ENCODE measurements at regions not wholly inside any gene's neighbourhood (a gene's known extent, or its start where the extent isn't known, plus 50 kb on each side); places are given as distances from the start of the nearest gene placed in this dataset.

DNA sequence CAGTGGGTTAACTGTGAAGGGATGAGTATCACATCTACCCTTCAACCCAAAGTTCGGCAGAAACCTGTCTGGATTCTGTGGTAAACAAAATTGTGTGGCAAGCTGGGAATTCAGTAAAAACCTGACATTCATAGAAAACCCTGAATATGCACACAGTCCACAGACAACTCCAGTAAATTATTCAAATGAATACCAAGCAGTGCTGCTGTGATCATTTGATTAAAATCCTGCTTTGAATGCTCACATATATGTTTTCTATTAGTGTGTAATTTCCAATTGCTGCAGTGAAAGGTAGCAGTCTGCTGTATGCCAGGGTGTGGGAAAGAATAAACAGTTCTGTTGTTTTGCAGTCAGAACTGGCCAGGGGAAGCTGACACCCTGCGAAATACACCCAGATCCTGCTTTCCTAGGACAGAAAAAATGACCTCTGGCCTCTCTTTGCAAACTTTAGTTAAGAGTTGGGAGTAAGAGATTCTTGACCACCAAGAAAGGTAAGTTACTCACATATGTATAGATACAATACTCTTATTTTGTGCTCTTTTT lies 217.8 kb downstream of the FAM76B start:
- Histone ChIP-seq H3K9me3 (ENCODE audit: control insufficient read depth, insufficient read depth, low read depth, low read length) (no peaks in the 10 kb centered on the region), H3K36me3 (ENCODE audit: control insufficient read depth, insufficient read depth, low read length) (no peaks in the 10 kb centered on the region), H3K27me3 (ENCODE audit: control insufficient read depth, insufficient read depth, low read length) (0 out of 2 replicates have a peak, but pooled peaks cover 2% of the 10 kb centered on the region), H3K4me3 (ENCODE audit: low read depth in 2 of 2, low read length in 2 of 2) (no peak overlapping the region), H3K4me1 (ENCODE audit: control insufficient read depth, insufficient read depth, low read length) (no peaks in the 10 kb centered on the region), H3K27ac (ENCODE audit: low read length) (no peak overlapping the region)
- no peak for ATAC-seq
- ChIA-PET POLR2A (no interaction called here), CTCF (no interaction called here)
- intact Hi-C loops (cut with micrococcal nuclease; ENCODE audit: unreplicated experiment) (no loop called here), in situ Hi-C loops (cut with HindIII; ENCODE audit: low pct_unique_long_range_greater_than_20kb, low sequenced_read_pairs) (no loop called here)
- TF ChIP-seq, protein P1, sequence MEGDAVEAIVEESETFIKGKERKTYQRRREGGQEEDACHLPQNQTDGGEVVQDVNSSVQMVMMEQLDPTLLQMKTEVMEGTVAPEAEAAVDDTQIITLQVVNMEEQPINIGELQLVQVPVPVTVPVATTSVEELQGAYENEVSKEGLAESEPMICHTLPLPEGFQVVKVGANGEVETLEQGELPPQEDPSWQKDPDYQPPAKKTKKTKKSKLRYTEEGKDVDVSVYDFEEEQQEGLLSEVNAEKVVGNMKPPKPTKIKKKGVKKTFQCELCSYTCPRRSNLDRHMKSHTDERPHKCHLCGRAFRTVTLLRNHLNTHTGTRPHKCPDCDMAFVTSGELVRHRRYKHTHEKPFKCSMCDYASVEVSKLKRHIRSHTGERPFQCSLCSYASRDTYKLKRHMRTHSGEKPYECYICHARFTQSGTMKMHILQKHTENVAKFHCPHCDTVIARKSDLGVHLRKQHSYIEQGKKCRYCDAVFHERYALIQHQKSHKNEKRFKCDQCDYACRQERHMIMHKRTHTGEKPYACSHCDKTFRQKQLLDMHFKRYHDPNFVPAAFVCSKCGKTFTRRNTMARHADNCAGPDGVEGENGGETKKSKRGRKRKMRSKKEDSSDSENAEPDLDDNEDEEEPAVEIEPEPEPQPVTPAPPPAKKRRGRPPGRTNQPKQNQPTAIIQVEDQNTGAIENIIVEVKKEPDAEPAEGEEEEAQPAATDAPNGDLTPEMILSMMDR (IDR thresholded peaks at IDR 0.05), result no peak
- TF ChIP-seq SIN3A (IDR thresholded peaks at IDR 0.05; ENCODE audit: borderline replicate concordance, insufficient read depth, low read depth, low read length), result no peak
- no TSS peak for BruUV-seq (replicated peaks)
- DNase-seq (ENCODE audit: low read depth, low spot score), result no peak

DNA sequence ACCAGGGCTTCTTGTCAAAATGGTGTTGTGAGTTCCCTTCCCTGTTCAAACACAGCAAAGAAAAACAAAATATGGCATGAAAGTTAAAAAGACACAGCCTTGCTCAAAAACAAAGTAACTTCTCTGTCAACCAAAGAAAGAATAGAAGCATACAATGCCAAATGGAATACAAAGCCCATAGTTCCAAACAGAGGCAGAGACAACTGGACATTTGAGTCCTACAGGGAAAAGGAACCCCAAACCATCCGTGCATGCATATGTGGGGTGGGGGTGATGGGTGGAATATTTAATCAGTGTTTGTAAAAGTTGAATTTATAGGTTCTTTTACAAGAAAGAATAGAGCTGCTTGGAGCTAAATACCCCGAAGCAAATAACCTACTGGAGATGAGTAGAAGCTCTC lies 218.7 kb downstream of the FAM76B start:
- TF ChIP-seq SIN3A (IDR thresholded peaks at IDR 0.05; ENCODE audit: borderline replicate concordance, insufficient read depth, low read depth, low read length), result no peak
- TF ChIP-seq, protein P1 (IDR thresholded peaks at IDR 0.05), result no peak
- no peak for TF ChIP-seq TCF7L2 (IDR thresholded peaks at IDR 0.05; ENCODE audit: low read depth, low read length)
- no peak for TF ChIP-seq POLR2AphosphoS5 (IDR thresholded peaks at IDR 0.05; ENCODE audit: low read depth, low read length)
- TF ChIP-seq, protein P2, sequence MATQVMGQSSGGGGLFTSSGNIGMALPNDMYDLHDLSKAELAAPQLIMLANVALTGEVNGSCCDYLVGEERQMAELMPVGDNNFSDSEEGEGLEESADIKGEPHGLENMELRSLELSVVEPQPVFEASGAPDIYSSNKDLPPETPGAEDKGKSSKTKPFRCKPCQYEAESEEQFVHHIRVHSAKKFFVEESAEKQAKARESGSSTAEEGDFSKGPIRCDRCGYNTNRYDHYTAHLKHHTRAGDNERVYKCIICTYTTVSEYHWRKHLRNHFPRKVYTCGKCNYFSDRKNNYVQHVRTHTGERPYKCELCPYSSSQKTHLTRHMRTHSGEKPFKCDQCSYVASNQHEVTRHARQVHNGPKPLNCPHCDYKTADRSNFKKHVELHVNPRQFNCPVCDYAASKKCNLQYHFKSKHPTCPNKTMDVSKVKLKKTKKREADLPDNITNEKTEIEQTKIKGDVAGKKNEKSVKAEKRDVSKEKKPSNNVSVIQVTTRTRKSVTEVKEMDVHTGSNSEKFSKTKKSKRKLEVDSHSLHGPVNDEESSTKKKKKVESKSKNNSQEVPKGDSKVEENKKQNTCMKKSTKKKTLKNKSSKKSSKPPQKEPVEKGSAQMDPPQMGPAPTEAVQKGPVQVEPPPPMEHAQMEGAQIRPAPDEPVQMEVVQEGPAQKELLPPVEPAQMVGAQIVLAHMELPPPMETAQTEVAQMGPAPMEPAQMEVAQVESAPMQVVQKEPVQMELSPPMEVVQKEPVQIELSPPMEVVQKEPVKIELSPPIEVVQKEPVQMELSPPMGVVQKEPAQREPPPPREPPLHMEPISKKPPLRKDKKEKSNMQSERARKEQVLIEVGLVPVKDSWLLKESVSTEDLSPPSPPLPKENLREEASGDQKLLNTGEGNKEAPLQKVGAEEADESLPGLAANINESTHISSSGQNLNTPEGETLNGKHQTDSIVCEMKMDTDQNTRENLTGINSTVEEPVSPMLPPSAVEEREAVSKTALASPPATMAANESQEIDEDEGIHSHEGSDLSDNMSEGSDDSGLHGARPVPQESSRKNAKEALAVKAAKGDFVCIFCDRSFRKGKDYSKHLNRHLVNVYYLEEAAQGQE (IDR thresholded peaks at IDR 0.05; ENCODE audit: insufficient read depth in 1 of 2, low read depth in 2 of 2, low read length in 1 of 2), result no peak
- CTCF ChIA-PET, result no interaction called here
- H3K36me3 ChIP-seq (ENCODE audit: control insufficient read depth, insufficient read depth, low read length), result no peaks in the 10 kb centered on the region
- 0 out of 2 replicates have a peak, but pooled peaks cover 2% of the 10 kb centered on the region for H3K27me3 ChIP-seq (ENCODE audit: control insufficient read depth, insufficient read depth, low read length)
- POLR2A ChIA-PET, result no interaction called here
- intact Hi-C loops (cut with micrococcal nuclease; ENCODE audit: unreplicated experiment), result no loop called here
- BruUV-seq (replicated peaks), result no TSS peak
- in situ Hi-C loops (cut with HindIII; ENCODE audit: low pct_unique_long_range_greater_than_20kb, low sequenced_read_pairs), result no loop called here
- no peak overlapping the region for H3K27ac ChIP-seq (ENCODE audit: low read length)
- H3K4me1 ChIP-seq (ENCODE audit: control insufficient read depth, insufficient read depth, low read length), result no peaks in the 10 kb centered on the region
- H3K9me3 ChIP-seq (ENCODE audit: control insufficient read depth, insufficient read depth, low read depth, low read length), result no peaks in the 10 kb centered on the region
- no peak for DNase-seq (ENCODE audit: low read depth, low spot score)
- ATAC-seq, result no peak
- H3K4me3 ChIP-seq (ENCODE audit: low read depth in 2 of 2, low read length in 2 of 2), result no peak overlapping the region

Data from Panc1 (cell line).